OCI-LY7 (cell line): ENCODE measurements at regions not wholly inside any gene's neighbourhood (a gene's known extent, or its start where the extent isn't known, plus 50 kb on each side); places are given as distances from the start of the nearest gene placed in this dataset.

Source experiments
- EZH2phosphoT487 ChIP-seq: fragments of 200-600 bp; sonication (generic); IDR thresholded peaks from 2 replicates; pipeline ENCODE4 v1.6.1; 2018; ENCODE audit warnings: low read depth, borderline replicate concordance, mild to moderate bottlenecking, mixed run types, antibody characterized with exemption, low read length, moderate library complexity, mixed read lengths
- TF ChIP-seq, protein P1 (sequence below): fragments of 200-600 bp; sonication (generic); conservative IDR thresholded peaks from 2 replicates; pipeline ENCODE4 v1.5.1; 2014; ENCODE audit warnings: mild to moderate bottlenecking, antibody characterized with exemption, low read length, moderate library complexity, mixed read lengths

DNA sequence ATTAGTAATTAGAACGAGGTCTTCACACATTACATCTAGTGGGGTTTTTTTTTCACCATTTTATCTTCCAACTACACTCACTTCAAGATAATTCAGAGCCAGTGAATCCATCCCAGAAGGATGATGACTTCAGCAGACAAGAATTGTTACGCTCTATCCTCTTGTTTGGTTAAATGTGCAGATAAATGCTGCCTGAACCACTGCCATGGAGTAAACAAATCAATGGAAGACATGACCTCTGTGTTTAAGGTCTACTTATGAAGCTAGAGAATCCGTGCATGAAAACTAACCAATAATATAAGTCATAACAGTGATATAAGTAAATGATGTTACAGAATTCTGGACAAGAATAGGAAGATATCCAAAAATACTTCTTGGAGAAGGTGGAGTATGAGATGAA lies 602.6 kb downstream of the TLR4 start:
- TF ChIP-seq, protein P1, sequence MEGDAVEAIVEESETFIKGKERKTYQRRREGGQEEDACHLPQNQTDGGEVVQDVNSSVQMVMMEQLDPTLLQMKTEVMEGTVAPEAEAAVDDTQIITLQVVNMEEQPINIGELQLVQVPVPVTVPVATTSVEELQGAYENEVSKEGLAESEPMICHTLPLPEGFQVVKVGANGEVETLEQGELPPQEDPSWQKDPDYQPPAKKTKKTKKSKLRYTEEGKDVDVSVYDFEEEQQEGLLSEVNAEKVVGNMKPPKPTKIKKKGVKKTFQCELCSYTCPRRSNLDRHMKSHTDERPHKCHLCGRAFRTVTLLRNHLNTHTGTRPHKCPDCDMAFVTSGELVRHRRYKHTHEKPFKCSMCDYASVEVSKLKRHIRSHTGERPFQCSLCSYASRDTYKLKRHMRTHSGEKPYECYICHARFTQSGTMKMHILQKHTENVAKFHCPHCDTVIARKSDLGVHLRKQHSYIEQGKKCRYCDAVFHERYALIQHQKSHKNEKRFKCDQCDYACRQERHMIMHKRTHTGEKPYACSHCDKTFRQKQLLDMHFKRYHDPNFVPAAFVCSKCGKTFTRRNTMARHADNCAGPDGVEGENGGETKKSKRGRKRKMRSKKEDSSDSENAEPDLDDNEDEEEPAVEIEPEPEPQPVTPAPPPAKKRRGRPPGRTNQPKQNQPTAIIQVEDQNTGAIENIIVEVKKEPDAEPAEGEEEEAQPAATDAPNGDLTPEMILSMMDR = no peak
- TF ChIP-seq EZH2phosphoT487 = no peak
